ENCODE measurements at regions not wholly inside any gene's neighbourhood (a gene's known extent, or its start where the extent isn't known, plus 50 kb on each side); places are given as distances from the start of the nearest gene placed in this dataset.

DNA sequence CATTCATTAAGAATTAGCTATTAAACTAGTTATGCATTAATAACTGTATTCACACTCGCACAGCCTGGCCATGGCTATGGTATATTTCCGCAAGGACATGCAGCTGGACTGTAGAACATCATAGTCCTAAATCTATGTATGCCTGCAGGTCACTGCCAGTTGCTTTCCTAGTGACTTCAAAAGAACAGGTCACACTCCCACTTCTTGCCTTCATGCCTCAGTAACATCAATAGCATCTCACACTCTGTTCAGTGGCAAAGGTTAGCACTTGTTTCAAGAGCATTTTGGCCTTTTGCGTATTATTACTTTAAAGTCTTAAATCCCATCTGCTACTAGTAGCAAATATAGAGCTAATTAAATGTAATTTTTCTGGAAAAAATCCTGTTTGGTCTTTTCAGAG lies 131.4 kb upstream of the DCC start:
- no peak overlapping the region for H3K27ac ChIP-seq
- no peak for TF ChIP-seq ZFX (IDR thresholded peaks at IDR 0.05; ENCODE audit: borderline replicate concordance)
- TF ChIP-seq, protein P1, sequence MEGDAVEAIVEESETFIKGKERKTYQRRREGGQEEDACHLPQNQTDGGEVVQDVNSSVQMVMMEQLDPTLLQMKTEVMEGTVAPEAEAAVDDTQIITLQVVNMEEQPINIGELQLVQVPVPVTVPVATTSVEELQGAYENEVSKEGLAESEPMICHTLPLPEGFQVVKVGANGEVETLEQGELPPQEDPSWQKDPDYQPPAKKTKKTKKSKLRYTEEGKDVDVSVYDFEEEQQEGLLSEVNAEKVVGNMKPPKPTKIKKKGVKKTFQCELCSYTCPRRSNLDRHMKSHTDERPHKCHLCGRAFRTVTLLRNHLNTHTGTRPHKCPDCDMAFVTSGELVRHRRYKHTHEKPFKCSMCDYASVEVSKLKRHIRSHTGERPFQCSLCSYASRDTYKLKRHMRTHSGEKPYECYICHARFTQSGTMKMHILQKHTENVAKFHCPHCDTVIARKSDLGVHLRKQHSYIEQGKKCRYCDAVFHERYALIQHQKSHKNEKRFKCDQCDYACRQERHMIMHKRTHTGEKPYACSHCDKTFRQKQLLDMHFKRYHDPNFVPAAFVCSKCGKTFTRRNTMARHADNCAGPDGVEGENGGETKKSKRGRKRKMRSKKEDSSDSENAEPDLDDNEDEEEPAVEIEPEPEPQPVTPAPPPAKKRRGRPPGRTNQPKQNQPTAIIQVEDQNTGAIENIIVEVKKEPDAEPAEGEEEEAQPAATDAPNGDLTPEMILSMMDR (IDR thresholded peaks at IDR 0.05) = no peak

DNA sequence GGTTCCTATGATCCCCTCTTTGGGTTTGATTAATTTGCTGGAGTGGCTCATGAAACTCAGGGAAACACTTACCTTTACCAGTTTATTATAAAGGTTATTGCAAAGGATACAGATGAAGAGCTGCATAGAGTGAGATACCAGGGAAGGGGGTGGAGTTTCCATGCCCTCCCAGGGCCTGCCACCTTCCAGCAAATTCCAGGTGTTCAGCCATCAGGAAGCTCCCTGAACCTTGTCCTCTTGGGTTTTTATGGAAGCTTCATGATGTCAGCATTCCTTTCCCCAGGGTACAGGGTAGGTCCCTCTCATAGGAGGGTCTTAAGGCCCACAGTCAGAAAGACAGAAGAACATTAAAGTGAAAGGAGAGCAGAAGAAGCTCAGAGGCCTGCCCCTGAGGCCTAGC lies 123.9 kb upstream of the DCC start:
- TF ChIP-seq ZFX (IDR thresholded peaks at IDR 0.05; ENCODE audit: borderline replicate concordance) = no peak
- TF ChIP-seq, protein P1 (IDR thresholded peaks at IDR 0.05) = no peak
- H3K27ac ChIP-seq = no peak overlapping the region

DNA sequence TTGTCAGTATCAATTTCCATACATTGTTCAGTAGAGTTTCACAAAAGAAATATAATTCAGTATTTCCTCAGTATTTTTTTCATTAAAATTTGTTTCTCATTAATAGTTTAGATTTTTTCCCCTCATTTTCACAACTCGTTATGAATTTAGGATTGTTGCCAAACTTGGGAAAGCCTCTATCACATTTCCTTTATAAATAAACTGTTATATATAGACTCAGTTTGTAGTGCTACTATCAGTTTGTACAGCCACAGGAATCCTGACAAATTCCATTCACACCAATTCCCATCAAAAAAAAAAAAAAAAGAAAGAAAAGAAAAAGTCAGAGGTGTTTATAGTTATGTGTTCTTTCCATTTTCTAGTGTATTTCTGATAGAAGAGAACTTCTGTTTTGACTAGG lies 123.3 kb upstream of the DCC start:
- no peak overlapping the region for H3K27ac ChIP-seq
- TF ChIP-seq, protein P1 (IDR thresholded peaks at IDR 0.05) = no peak
- TF ChIP-seq ZFX (IDR thresholded peaks at IDR 0.05; ENCODE audit: borderline replicate concordance) = no peak

DNA sequence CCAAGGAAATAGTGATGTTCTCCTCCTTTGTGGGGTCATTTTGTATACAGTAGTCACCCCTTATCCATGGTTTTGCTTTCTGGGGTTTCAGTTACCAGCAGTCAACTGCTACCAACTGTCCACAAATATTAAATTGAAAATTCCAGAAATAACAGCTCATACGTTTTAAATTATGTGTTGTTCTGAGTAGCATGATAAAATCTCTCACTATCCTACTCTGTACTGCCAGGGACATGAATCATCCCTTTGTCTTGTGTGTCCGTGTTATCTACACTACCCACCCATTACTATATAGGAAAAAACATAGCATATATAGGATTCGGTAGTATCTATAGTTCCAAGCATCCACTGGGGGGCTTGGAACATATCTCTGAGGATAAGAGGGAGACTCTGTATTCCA lies 120.9 kb upstream of the DCC start:
- no peak overlapping the region for H3K27ac ChIP-seq
- TF ChIP-seq, protein P1 (IDR thresholded peaks at IDR 0.05) = no peak; the same call in 1 of the 2 replicates
- TF ChIP-seq ZFX (IDR thresholded peaks at IDR 0.05; ENCODE audit: borderline replicate concordance) = no peak

DNA sequence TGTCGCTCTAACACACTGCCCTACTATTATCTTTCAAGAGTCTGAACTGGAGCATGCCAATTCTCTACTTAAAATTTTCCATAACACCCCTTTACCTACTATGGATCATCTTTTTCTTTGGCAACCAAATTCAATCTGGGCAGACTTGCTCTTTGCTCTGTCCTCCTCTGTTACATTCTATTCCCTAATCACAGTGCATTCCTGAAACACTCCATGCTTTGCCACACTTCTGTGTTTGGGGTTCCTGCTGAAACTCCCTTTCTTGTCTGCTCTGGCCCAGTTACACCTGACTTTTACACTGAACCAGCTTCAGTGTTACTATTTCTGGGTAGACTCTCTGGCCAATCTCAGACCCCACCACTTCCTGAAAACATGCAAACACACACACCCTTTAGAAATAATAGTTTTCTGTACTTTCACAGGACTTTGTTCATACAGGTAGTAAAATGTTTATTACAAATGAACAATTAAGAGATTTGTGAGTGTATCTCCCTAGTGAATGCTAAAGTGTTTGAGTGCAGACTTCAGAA lies 119.9 kb upstream of the DCC start:
- no peak overlapping the region for H3K27ac ChIP-seq
- TF ChIP-seq, protein P1 (IDR thresholded peaks at IDR 0.05) = no peak
- no peak for TF ChIP-seq ZFX (IDR thresholded peaks at IDR 0.05; ENCODE audit: borderline replicate concordance)

DNA sequence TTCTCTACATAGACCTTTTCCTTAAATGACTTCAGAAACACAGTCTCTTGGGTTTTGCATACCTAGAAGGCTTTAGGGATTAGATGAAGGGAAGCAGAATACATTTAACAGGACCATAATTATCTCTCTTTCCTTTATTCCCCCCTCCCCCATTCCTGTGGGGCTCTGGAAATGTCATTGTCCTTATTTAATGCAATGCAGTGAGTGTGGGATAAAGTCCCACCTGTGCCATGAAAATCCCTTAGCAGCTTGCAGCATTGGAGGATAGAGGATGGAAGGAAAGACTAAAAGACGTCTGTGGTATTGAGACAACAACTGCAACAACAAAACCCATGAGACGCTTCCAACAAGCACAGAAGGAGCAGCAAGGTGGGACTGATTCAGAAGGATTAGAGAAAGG lies 117.8 kb upstream of the DCC start:
- no peak for TF ChIP-seq ZFX (IDR thresholded peaks at IDR 0.05; ENCODE audit: borderline replicate concordance)
- TF ChIP-seq, protein P1 (IDR thresholded peaks at IDR 0.05) = no peak
- no peak overlapping the region for H3K27ac ChIP-seq

DNA sequence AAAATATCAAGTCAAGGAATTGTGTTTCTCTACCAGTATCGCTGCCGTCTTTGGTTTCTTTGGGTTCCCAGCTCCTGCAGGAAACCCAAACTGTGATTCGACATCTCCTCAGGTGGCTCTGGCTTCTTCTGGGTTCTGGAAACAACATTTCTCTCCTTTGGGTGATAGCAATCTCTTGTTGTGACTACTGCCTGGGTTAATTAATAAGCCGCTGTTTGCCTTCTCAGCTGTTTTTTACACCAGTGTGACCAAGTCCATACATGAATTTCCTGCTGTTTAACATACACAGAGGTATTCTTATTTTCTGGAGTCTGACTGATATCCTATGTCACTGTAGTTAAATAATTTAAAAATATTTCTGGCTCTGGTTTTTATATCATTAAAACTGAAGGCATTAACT lies 112.5 kb upstream of the DCC start:
- TF ChIP-seq, protein P1 (IDR thresholded peaks at IDR 0.05) = no peak
- no peak for TF ChIP-seq ZFX (IDR thresholded peaks at IDR 0.05; ENCODE audit: borderline replicate concordance)
- H3K27ac ChIP-seq = no peak overlapping the region

All from 22Rv1 (cell line).